NCI-H2029 treated with DMSO at 0.1 percent for 48 hours (cell line): ENCODE measurements at regions not wholly inside any gene's neighbourhood (a gene's known extent, or its start where the extent isn't known, plus 50 kb on each side); places are given as distances from the start of the nearest gene placed in this dataset.
A peak's percentile ranks its signal among the peaks of the same experiment; 100 is the strongest.
"Not testable (repeated sequence)": the region's sequence is repeated elsewhere in the genome, so short reads cannot be mapped to it uniquely, and the experiment has no call there.

Experiments
- DNase-seq: peaks from one replicate; lab custom pipeline; 2025; lab: John Stamatoyannopoulos, UW

DNA sequence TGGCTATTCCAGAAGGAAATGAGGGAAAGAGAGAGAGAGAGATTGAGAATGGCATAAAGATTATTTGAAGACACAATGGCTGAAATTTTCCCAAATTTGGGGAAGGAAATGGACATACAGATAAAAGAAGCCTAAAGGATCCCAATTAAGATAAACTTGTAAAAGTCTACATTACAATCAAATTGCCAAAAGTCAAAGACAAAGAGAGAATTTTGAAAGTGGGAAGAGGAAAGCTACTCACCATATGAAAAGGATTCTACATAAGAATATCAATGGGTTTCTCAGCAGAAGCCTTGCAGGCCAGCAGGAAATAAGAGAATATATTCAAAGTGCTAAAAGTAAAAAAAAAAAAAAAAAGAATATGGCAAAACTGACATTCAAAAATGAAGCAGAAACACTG lies 233.0 kb upstream of the NFIA start:
- DNase-seq, result no peak

DNA sequence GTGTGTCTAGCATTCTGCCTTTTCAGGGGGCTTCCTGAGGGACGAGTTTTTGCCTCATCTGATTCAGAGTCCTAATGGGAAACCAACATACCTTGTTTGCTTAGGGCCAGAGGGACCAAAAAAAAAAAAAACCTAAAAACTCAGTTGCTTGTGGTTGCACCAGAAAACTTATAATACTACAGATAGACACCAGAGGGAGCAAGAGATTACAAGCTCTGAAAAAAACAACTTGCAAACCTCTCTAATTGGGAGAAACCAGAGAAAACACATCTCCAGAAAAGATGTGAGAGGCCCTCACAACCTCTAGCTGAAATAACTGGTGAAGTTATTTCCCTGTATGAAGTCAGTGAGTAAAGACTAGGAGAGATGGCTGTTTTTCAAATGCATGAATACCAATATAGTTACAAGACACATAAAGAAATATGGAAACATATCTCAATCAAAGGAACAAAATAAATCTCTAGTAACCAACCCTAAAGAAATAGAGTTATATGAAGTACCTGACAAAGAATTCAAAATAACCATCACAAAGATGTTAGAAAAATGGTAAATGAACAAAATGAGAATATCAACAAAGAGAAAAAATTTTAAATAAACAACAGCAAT lies 233.7 kb upstream of the NFIA start:
- DNase-seq, result peak; percentile 82

DNA sequence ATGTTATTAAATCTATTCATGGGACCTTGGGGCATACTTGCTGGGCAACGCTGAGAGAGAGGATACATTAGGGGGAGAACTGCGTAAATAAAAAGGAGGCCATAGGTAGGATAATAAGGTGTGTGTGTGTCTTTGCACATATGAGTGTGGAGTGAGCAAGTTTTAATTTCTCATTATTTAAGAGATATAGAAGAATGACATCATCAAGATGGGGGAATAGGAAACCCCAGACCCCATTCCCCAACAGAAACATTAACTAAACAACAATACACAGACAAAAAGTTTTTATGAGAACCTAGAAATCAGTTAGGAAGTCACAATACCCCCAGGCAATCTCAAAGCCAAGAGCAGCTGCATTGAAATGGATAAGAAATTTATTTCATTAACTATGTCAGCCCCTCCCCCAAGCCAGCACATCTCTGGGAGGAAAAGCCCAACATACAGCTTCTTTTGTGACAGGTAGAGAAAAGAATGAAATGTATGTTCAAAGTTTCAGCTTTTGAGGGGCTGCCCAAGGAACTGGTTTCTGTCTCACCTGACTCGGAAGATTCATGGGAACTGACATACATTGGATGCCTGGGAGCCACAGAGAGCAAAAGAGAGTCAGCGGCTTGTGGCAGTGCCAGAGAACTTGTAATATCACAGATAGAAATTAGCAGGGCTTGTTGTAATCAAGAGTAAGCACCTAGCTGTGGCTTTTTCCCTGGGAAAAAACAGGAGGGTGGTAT lies 234.3 kb upstream of the NFIA start:
- DNase-seq, result no peak

DNA sequence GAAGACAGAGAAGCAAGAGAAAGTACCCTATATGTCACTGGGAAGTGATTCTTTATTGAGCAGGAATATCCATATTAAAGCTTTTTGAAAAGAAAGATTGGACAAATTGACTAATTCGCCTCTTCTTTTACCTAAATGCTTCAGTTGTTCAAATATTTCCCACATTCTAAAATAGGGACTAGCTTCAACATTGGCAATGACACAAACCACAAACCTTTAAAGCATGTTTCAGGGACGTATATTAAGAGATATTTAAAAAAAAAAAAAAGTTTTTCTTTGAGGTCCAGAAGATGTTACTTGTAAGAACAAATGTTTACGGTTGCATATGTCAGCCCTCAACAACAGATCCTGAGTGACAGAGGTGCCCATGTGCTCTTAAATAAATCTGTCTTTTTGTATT lies 235.0 kb upstream of the NFIA start:
- DNase-seq, result no peak

DNA sequence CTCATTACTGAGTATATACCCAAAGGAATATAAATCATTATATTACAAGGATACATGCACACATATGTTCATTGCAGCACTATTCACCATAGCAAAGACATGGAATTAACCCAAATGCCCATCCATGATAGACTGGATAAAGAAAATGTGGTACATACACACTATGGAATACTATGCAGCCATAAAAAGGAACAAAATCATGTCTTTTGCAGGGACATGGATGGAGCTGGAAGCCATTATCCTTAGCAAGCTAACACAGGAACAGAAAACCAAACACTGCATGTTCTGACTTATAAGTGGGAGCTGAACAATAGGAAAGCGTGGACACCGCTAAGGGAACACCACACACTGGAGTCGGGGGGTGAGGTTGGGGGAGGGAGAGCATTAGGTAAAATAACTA lies 236.7 kb upstream of the NFIA start:
- DNase-seq, result not testable (repeated sequence)

DNA sequence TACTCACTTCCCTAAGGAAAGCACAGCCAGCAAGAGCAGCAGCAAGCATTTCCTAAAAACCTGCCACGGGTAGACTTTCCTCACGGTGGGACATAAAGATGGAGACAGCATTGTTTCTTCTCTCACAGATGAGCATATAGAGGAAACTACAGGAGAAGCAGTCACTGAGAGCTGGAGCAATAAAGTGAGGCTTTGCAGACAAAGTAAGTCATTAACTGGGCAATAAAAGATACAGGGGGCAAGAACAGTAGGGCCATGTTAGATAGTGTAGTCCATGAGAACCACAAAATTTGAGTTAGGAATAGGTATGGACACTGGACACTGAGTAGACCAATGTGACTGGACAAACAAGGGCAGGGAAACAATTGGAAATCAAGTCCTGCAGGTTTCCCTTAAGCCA lies 240.1 kb upstream of the NFIA start:
- no peak for DNase-seq

DNA sequence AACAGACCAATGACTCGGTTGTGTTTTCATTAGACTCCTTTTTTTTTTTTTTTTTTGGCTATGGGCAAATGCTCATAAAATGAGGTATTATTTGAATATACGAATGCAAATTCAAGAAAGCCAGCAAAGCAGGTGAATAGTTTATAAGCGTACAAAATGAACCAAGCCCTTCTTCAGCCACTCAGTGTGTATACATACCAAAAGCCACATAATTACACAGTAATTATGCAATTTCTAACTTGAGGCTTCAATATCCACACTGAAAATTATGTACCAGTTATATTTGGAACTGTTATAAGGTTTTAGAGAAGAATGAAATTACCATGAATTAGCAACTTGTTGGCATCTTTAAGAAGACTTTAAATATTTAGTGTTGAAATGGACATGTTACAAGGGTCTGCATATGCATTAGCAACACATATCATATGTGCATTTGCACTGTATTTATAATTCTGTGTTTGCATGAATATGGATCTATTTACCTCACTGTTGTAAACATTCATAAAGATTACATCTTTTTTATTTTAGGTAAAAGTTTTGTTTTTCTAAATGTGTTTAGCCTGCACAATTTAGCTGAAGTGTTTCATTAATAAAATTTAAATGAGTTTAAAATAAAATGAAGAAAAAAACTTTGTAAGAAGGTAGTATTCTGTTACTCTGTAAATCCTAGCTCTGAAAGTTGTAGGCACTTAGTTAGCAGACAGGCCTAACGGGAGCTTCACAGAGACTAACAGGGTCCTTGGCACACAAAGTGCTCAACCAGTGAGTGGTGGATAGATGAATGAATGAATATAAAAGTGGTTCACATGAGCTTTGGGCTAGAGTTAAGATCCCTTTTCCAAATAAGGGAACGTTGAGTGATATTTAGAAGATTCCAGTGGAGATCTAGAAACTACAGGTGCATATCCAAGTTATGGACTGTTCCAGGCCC lies 241.0 kb upstream of the NFIA start:
- no peak for DNase-seq

DNA sequence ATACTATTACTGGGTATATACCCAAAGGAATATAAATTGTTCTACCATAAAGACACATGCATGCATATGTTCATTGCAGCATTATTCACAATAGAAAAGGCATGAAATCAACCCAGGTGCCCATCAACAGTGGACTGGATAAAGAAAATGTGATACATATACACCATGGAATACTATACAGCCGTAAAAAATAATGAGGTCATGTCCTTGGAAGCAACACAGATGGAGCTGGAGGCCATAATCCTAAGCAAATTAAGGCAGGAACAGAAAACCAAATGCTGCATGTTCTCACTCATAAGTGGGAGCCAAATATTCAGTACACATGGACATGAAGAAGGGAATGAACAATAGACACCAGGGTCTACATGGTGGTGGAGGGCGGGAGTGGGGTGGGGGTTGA lies 241.9 kb upstream of the NFIA start:
- DNase-seq, result not testable (repeated sequence)

DNA sequence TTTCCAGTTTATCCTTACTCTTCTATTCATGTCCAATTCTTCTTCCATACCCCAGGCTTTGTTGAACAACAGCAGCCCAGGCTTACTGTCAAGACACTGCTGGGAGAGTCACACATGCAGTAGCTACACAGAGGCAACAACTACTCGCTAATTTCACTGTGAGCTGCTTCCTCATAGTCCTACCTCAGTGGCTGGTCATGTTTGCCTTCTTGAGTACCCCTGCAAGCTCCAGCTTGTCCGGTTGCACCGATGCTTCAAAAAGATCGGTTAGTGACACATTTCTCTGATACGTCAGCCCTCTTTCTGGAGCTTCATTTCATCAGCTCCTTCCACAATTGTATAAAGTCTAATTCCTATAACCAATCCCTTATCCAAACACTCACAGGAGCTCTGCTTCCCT lies 246.7 kb upstream of the NFIA start:
- DNase-seq, result no peak

DNA sequence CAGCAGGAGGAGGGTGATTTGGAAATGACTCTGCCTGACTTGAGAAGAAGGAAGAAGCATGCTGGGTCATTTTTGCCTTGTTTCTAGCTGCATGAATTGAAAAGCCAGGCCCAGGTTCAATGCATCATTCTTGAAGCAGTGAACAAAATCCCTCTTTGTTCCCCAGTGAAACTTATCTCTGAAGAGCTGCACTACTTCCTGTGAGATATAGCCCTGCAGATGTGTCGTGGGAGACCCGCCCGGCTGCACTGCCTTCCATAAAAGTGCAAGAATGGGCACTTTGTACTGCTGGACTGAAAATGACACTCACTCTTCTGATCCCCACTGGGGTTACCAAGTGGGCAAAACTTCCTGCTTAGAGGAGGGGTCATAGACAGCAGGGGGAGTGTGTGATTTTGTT lies 249.2 kb upstream of the NFIA start:
- no peak for DNase-seq

DNA sequence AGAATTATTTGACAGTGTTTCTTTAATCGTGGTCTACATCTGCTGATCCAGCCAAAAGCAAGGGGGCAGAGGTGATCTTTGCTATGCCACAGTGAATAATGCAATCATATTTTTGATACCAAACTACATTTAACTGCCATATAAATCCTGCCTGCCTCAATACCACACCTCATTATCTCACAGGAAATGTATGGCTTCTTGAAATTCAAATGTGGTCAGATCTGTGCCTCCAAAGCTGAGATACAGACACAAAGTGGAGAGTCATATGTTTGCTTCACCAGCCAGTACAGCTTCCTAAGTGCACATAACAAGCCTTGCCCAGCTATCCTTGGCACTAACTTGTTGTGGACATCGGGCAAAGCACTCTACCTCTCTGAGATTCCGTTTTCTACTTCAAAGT lies 250.0 kb upstream of the NFIA start:
- no peak for DNase-seq

DNA sequence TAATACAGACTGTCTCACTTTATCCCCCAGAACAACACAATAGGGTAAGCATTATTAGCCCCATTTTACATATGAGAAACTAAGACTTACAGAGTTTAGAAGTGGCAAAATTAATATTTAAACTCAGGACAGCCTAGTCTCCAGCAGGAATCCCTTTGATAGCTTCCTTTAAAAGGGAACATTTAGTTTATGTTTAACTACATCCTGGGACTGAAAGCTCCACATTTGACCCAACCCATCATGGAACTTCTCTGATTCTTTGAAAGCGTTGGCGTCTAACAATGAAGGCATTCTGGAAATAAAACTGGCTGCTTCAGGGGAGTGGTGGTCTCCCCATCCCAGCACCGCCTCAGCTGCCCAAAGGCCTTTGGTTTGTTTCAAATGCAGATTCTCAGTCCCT lies 250.6 kb upstream of the NFIA start:
- no peak for DNase-seq

DNA sequence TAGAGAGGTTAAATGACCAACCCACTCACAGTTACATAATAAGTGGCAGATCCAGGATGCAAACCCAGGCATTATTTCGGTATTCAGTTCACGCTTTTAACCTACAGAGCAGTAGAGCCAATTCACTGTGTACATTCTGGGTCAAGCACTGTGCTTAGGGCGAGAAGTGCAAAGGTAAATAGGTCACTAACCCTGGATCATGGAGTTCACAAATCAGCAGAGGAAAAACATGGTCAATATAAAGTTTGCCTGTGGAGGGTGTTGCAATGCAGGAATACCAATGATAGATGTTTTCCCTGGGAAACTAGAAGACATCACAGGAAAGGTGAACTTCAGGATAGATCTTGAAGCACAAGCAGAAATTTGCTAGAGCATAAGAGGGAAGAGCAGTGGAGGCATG lies 253.4 kb upstream of the NFIA start:
- no peak for DNase-seq

DNA sequence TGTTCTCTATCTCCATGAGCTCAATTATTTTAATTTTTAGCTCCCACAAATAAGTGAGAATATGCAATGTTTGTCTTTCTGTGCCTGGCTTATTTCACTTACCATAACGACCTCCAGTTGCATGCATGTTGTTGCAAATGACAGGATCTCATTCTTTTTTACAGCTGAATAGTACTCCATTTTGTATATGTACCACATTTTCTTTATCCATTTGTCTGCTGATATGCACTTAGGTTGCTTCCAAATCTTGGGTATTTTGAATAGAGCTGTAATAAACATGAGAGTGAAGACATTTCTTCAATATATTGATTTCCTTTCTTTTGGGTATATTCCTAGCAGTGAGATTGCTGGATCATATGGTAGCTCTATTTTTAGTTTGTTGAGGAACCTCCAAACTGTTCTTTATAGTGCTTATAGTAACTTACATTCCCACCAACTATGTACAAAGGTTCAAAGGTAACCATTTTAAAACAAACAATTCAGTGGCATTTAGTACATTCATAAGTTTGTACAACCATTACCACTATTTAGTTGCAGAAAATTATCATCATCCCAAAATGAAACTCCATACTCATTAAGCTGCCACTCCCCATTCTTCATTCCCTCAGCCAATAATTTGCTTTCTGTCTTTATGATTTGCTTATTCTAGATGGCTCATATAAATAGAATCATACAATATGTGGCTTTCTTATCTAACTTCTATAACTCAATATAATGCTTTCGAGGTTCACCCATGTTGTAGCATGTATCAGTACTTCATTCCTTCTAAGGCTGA lies 255.9 kb upstream of the NFIA start:
- DNase-seq, result no peak

DNA sequence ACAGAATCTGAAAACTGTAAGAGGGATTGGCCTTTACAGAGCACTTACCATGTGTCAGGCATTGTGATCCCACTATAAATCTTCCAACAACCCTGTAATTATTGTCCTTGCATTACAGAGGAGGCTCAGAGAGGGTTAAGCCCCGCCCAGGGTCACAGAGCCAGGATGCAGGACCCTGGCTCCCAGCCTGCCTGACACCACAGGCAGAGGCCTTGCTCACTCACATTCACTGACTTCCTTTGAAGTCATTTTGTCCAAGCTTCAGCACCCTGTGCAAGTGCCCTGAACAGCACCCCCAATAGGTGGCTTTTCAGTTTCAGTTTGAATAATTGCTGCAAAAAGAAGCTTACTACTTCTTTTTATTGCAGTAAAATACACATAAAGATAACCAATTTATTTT lies 256.8 kb upstream of the NFIA start:
- no peak for DNase-seq

DNA sequence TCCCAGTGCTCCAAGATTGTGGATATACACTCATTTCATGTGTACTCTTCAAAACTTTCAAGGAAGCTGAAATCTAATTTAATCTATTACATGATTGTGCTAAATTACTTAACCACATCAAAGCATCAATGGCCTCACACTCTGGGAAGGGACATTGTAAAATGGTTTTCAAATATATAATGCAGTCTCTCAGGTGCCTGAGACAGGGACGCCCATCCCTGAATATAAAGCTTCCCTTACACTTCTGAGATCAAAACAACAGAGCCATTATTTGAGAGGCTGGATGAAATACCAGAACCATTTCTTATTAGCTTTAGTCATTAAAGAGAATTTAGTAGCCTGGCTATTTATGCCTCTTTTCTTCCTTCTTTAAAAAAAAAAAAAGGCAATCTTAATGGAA lies 259.2 kb upstream of the NFIA start:
- no peak for DNase-seq

DNA sequence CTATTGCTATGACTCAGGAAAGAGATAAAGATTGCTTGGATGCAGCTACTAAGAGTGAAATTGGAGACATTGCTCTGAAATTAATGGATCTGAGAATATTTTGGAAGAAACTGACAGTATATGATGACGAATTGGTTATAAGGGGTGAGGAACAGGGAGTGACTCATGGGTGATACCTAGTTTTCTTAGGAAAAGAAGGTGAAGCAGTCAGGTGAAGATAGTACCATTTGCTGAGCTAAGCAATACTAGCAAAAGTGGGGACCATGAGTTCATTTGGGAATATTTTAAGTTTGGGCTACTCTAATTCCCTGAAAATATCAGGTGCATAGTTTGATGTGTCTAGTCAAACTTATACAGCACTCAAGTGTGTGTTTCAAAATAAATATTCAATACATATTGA lies 260.1 kb upstream of the NFIA start:
- DNase-seq, result no peak

DNA sequence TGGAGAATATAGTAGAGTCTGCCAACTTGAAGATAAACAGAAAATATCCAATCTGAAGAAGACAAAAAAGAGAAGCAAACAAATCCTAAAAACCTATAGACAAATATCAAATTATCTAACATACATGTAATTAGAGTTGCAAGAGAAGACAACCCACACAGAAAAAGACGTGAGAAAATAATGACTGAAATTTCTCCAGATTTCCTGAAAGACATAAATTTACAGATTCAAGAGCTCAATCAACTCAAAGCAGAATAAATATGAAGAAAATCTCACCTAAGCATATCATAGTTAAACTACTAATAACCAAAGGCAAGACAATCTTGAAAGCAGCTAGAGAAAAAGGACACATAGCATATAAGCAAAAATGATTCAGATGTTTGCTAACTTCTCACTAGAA lies 261.2 kb upstream of the NFIA start:
- DNase-seq, result no peak

DNA sequence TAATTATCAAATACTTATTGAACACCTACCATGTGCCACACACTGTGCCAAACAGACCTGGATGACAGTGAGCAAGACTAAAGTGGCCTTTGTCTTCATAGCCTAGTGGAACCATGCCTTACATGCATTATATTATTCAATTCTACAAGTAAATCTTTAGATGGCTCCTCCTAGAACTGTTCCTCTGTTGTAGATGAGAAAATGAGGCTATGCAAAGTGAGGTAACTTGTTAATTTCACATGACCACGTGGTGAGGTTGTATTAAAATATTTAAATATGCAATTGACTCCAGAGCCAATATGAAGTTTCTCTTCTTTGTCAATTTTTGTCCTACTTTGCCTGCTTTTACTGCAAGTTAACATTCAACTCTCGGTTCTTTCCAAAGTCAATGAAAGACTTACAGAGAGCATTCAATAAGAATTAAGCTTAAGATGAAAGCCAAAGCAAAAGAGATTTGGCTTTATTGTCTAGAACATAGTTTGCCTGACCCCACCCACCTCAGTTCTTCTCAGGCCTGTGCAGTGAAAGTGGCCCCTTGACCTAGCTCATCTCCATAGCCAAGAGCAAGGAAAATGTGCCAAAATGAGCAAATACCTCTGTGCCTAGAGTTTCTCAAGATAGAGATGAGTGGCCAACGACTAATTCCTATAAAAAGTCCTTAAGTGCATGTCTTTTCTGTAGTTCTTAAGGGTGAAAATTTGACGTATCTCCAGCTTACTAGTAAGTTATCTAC lies 263.2 kb upstream of the NFIA start:
- no peak for DNase-seq

DNA sequence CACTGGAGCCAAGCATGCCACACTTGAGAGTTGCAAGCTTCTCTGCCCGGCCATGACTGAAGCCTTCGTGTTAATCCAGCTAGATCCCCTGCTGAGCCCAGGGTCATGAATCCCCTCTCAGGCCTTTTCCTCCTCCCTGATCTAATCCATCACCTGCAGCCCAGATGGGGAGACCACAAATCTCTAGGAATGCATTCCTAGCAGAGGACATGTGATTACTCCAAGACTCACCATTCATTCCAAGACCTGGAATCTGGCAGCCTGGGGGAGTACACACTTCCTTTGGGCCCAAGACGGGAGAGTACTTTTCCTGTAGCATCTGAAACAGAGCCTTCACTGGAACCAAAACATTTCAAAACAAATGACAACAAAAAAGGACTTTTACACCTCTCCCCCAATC lies 269.3 kb upstream of the NFIA start:
- no peak for DNase-seq

DNA sequence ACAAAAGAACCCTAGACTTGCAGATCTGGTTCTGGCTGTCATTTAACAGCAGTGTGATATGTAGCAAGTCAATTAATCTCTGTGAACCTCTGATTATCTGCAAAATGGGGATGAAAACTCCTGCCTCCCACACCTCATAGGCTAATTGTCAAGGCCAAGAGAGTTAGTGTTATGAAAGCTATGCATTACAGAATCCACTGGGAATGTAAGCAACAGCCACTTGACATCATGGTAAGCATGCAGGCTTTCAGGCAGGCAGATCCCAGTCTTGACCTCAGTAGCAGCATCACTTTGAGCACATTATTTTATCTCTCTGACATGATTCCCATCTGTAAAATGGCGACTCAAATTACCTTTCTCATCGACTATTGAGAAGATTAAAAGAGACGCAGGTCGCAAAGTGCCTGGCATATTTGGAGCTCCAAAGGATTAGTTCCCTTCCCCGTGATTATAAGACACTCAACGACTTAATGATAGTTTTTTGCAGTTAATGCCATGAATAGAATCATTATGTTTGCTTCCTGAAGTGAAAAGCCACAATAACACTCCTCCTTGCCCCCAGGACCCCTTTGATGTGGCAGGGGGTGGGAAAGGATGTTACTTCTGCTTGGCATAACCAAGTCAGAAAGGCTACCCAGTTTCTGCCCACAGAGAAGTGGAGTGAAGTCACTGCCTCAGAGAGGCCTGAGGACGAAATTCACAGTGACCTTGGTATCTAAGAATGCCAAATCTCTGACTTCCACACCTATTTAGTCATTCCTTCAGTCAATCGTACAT lies 273.0 kb upstream of the NFIA start:
- DNase-seq, result no peak
